Prostate gland (tissue), 2 donors: ENCODE measurements at regions not wholly inside any gene's neighbourhood (a gene's known extent, or its start where the extent isn't known, plus 50 kb on each side); places are given as distances from the start of the nearest gene placed in this dataset.

Source experiments
- DNase-seq: peaks from one replicate; pipeline ENCODE4 v3.0.0-alpha.2; 2019; ENCODE audit warnings: low spot score
- H3K27ac ChIP-seq, 2 donors: fragments of 200-600 bp; sonication (generic); 2 replicates each; pipeline ENCODE4 v1.5.1; 2017 to 2019
- H3K27me3 ChIP-seq: fragments of 200-600 bp; sonication (generic); replicated peaks from 2 replicates; pipeline ENCODE4 v1.5.1; 2019; ENCODE audit not compliant: insufficient read depth
- H3K36me3 ChIP-seq, 2 donors: fragments of 200-600 bp; sonication (generic); 1 replicate in 1 of 2; 2 replicates in 1 of 2; pipeline versions ENCODE4 v1.5.1 to v1.8.1; 2017 to 2019
- H3K4me1 ChIP-seq: fragments of 200-600 bp; sonication (generic); replicated peaks from 2 replicates; pipeline ENCODE4 v1.5.1; 2019
- H3K4me3 ChIP-seq, 2 donors: fragments of 200-600 bp; sonication (generic); 2 replicates each; pipeline ENCODE4 v1.5.1; 2017 to 2019
- H3K9me3 ChIP-seq: fragments of 200-600 bp; sonication (generic); 2 replicates; pipeline ENCODE4 v1.5.1; 2017
- POLR2A ChIP-seq: fragments of 450-650 bp; IDR thresholded peaks from one replicate; pipeline ENCODE4 v1.6.1; 2016; ENCODE audit warnings: antibody characterized with exemption, mild to moderate bottlenecking
- POLR2AphosphoS5 ChIP-seq: sonication (generic); formaldehyde crosslinking; IDR thresholded peaks from one replicate; pipeline ENCODE4 v1.6.1; 2017; ENCODE audit warnings: antibody characterized with exemption
- WGBS: methylation state at CpG from one replicate; pipeline ENCODE4 v1.1.5; 2018; 5-methylcytosine and 5-hydroxymethylcytosine counted together
- intact Hi-C: fragments of 100-400 bp; cut with DNase I; formaldehyde crosslinking; loops from one replicate; pipeline ENCODE4 v1.14.2; 2022
- TF ChIP-seq, protein P1 (sequence below), 4 experiments: fragments of 200-600 bp in 2 of 4; fragments of 450-650 bp in 2 of 4; sonication (generic) in 2 of 4; IDR thresholded peaks; 1 replicate in 3 of 4; 2 replicates in 1 of 4; pipeline ENCODE4 v1.5.1; 2016 to 2019; ENCODE audit warnings: antibody characterized with exemption in 4 of 4, mild to moderate bottlenecking in 2 of 4, moderate library complexity in 2 of 4

DNA sequence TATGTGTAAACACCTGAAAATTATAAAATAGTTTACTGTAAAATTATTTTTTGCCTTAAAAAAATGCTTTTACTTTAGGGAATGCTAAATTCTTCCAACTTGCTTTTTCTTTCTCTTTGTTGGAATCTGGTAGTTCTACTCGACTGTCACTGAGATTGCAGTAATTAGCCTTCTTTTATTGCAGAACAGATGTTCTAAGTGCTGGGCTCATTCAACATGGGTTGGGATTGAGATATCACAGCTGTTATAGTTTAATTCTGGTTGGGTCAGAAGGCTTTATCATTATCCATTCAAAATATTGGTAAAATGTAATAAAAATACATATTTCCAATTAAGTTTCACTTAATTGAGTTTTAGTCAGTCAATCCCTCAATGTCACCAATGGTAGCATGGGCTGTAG lies 686.7 kb downstream of the CDH18 start:
- intact Hi-C loops: no loop called here
- H3K36me3 ChIP-seq: no peaks in the 10 kb centered on the region
- H3K27me3 ChIP-seq: no peaks in the 10 kb centered on the region
- no peak overlapping the region for H3K27ac ChIP-seq
- no peak for DNase-seq
- H3K4me3 ChIP-seq: no peak overlapping the region
- 21% methylated on average over 1 of the region's 1 CpG for WGBS
- TF ChIP-seq, protein P1, sequence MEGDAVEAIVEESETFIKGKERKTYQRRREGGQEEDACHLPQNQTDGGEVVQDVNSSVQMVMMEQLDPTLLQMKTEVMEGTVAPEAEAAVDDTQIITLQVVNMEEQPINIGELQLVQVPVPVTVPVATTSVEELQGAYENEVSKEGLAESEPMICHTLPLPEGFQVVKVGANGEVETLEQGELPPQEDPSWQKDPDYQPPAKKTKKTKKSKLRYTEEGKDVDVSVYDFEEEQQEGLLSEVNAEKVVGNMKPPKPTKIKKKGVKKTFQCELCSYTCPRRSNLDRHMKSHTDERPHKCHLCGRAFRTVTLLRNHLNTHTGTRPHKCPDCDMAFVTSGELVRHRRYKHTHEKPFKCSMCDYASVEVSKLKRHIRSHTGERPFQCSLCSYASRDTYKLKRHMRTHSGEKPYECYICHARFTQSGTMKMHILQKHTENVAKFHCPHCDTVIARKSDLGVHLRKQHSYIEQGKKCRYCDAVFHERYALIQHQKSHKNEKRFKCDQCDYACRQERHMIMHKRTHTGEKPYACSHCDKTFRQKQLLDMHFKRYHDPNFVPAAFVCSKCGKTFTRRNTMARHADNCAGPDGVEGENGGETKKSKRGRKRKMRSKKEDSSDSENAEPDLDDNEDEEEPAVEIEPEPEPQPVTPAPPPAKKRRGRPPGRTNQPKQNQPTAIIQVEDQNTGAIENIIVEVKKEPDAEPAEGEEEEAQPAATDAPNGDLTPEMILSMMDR (IDR thresholded peaks at IDR 0.05): no peak
- no peak for TF ChIP-seq POLR2A
- no peak for TF ChIP-seq POLR2AphosphoS5
- H3K9me3 ChIP-seq: no peaks in the 10 kb centered on the region
- no peaks in the 10 kb centered on the region for H3K4me1 ChIP-seq

DNA sequence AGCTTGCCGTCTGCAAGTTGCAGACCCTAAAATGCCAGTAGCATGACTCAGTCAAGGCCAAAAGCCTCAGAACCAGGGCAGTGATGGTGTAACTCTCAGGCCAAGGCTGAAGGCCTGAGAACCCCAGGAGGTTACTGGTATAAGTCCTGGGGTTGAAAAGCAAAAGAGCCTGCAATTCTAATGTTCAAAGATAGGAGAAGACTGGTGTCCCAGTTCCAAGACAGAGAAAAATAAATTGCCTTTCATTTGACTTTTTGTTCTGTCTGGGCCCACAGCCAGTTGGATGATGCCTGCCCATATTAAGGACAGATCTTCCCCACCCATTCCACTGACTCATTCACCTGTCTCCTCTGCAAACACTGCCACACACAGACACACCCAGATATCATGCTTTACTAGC lies 673.2 kb downstream of the CDH18 start:
- Histone ChIP-seq H3K36me3 (no peaks in the 10 kb centered on the region), H3K9me3 (no peaks in the 10 kb centered on the region), H3K4me3 (no peak overlapping the region), H3K27ac (no peak overlapping the region), H3K4me1 (no peaks in the 10 kb centered on the region), H3K27me3 (no peaks in the 10 kb centered on the region)
- intact Hi-C loops: no loop called here
- 38% methylated on average over 1 of the region's 1 CpG for WGBS
- TF ChIP-seq POLR2AphosphoS5: no peak
- TF ChIP-seq, protein P1 (IDR thresholded peaks at IDR 0.05): peak in 1 of 4 experiments; percentile 27
- DNase-seq: peak; percentile 10

DNA sequence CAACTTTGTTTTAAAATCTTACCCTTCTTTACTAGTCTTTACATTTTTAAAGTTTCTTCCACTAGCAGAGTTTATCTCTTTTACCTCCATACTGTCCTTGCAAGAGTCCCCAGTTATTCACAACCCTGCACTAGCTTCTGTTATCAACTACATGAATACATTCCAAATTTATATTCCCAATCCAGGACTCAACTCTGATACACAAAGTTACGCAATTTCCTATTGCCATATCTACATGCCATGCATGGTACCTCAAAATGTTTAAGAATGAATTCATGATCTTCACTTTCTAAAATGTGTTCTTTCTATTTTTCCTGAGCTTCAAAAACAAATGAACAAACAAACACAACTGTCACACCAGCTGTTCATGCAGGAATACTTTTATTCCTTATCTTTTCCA lies 668.7 kb downstream of the CDH18 start:
- WGBS: 97% methylated on average over 1 of the region's 1 CpG
- no peaks in the 10 kb centered on the region for H3K9me3 ChIP-seq
- no peaks in the 10 kb centered on the region for H3K4me1 ChIP-seq
- DNase-seq: no peak
- no peak overlapping the region for H3K4me3 ChIP-seq
- no peak overlapping the region for H3K27ac ChIP-seq
- H3K27me3 ChIP-seq: no peaks in the 10 kb centered on the region
- intact Hi-C loops: no loop called here
- no peaks in the 10 kb centered on the region for H3K36me3 ChIP-seq
- TF ChIP-seq POLR2A (no peak), POLR2AphosphoS5 (no peak)
- TF ChIP-seq, protein P1 (IDR thresholded peaks at IDR 0.05): no peak

DNA sequence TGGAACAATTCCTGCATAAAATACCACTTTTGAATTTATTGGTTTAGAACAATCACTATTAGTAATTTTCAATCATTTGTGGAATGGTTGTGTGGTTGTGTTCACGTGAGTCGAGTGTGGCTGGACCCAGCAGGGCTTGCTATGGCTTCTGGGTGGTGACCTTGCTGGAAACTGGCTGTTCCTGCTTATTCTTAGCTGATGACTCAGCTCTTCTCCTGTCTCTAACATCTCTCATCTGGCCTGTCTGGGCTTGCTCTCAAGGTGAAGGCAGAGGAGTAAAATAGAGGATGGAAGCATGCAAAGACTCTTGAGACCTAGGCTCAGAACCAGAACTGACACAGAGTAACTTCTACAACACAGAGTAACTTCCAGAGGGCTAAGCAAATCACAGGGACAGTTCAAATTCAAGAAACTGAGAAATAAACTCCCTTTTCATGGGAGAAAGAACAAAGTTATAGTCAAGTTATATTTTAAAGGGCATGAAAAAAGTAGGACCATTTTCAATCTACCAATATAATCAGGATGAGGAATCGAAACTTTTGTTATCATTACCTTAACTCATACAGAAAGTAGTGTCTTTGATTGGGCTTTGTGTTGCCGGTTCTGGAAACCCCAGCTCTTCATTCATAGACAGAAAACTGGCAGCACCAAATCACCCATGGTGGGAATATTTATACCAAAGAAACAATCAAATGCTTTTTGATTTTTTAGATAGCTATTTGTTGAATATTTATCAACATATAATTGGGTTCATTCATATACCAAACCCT lies 665.1 kb downstream of the CDH18 start:
- Histone ChIP-seq H3K27ac (no peak overlapping the region), H3K27me3 (no peaks in the 10 kb centered on the region), H3K4me3 (no peak overlapping the region), H3K9me3 (no peaks in the 10 kb centered on the region), H3K4me1 (no peaks in the 10 kb centered on the region), H3K36me3 (no peaks in the 10 kb centered on the region)
- WGBS: 42% methylated on average over 4 of the region's 4 CpGs
- intact Hi-C loops: no loop called here
- TF ChIP-seq POLR2A: no peak
- TF ChIP-seq POLR2AphosphoS5: no peak
- TF ChIP-seq, protein P1 (IDR thresholded peaks at IDR 0.05): no peak
- peak; percentile 37 for DNase-seq

DNA sequence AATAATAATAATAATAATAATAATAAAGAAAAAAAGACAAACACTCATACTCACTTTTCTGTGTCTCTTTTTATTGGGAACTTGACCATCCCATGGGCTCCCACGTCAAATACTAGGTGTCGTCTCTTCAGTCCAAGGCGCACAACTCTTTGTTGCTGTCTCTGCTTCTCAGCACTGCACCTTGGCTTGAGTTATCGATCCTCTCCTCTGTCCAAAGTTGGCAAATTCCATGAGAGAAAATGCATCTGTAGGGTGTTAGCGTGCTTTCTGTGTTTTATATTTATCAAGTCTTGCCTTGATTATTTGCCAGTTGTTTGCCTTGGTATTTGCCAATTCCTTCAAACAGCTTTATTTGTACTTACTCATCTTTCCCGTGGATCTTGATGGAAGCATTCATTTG lies 653.7 kb downstream of the CDH18 start:
- Histone ChIP-seq H3K27me3 (no peaks in the 10 kb centered on the region), H3K4me1 (no peaks in the 10 kb centered on the region), H3K4me3 (no peak overlapping the region), H3K9me3 (no peaks in the 10 kb centered on the region), H3K36me3 (no peaks in the 10 kb centered on the region), H3K27ac (no peak overlapping the region)
- intact Hi-C loops: no loop called here
- no peak for DNase-seq
- TF ChIP-seq POLR2A: no peak
- TF ChIP-seq, protein P1 (IDR thresholded peaks at IDR 0.05): no peak
- no peak for TF ChIP-seq POLR2AphosphoS5
- whole genome bisulfite sequencing: 73% methylated on average over 6 of the region's 6 CpGs
